ENCODE measurements at regions not wholly inside any gene's neighbourhood (a gene's known extent, or its start where the extent isn't known, plus 50 kb on each side); places are given as distances from the start of the nearest gene placed in this dataset.

GRCh38 chr5:97606531-97606930, 423.5 kb upstream of the RIOK2 start:
- ChIA-PET CTCF (interaction anchor here (0.5 to 1.0 kb wide), 2 partner anchors 751 to 1162 kb away, joined by 3 to 4 read pairs; no protein-coding TSS in a partner anchor), POLR2A (interaction anchor here (0.7 kb wide), 1 partner anchor 152 kb away, joined by 3 read pairs; no protein-coding TSS in a partner anchor)
- peaks cover 4% of the 10 kb centered on the region for H3K4me1 Mint-ChIP-seq (ENCODE audit: insufficient read depth, unreplicated experiment)
- intact Hi-C loops (cut with micrococcal nuclease): no loop called here
- H3K27me3 Mint-ChIP-seq (ENCODE audit: insufficient read depth, unreplicated experiment): no peaks in the 10 kb centered on the region
- no peak overlapping the region for H3K4me3 Mint-ChIP-seq (ENCODE audit: unreplicated experiment)
- no peaks in the 10 kb centered on the region for H3K9me3 Mint-ChIP-seq (ENCODE audit: unreplicated experiment)
- no peak overlapping the region for H3K27ac Mint-ChIP-seq (ENCODE audit: low read depth, unreplicated experiment)
- H3K36me3 Mint-ChIP-seq (ENCODE audit: insufficient read depth, unreplicated experiment): no peaks in the 10 kb centered on the region
- BruUV-seq (replicated peaks): no TSS peak
- TF ChIP-seq CTCF (IDR thresholded peaks at IDR 0.05; ENCODE audit: unreplicated experiment): no peak
- no peak for DNase-seq (ENCODE audit: unreplicated experiment)

GRCh38 chr5:97608501-97608900, 425.5 kb upstream of the RIOK2 start:
- Mint-ChIP-seq H3K27me3 (ENCODE audit: insufficient read depth, unreplicated experiment) (no peaks in the 10 kb centered on the region), H3K4me1 (ENCODE audit: insufficient read depth, unreplicated experiment) (no peaks in the 10 kb centered on the region), H3K9me3 (ENCODE audit: unreplicated experiment) (no peaks in the 10 kb centered on the region), H3K4me3 (ENCODE audit: unreplicated experiment) (no peak overlapping the region), H3K27ac (ENCODE audit: low read depth, unreplicated experiment) (no peak overlapping the region), H3K36me3 (ENCODE audit: insufficient read depth, unreplicated experiment) (no peaks in the 10 kb centered on the region)
- no peak for TF ChIP-seq CTCF (IDR thresholded peaks at IDR 0.05; ENCODE audit: unreplicated experiment)
- no peak for DNase-seq (ENCODE audit: unreplicated experiment)
- no TSS peak for BruUV-seq (replicated peaks)
- POLR2A ChIA-PET: no interaction called here
- intact Hi-C loops (cut with micrococcal nuclease): no loop called here
- CTCF ChIA-PET: no interaction called here

GRCh38 chr5:97618721-97619120, 435.7 kb upstream of the RIOK2 start:
- POLR2A ChIA-PET: interaction anchor here (0.6 to 0.7 kb wide), 2 partner anchors 274 to 1185 kb away, joined by 3 read pairs; no protein-coding TSS in a partner anchor
- TF ChIP-seq CTCF (IDR thresholded peaks at IDR 0.05; ENCODE audit: unreplicated experiment): no peak

GRCh38 chr5:97623441-97623840, 440.4 kb upstream of the RIOK2 start:
- Mint-ChIP-seq H3K27ac (ENCODE audit: low read depth, unreplicated experiment) (no peak overlapping the region), H3K4me1 (ENCODE audit: insufficient read depth, unreplicated experiment) (no peaks in the 10 kb centered on the region)

More at GRCh38 chr5:97618721-97619120, 435.7 kb upstream of the RIOK2 start:
- BruUV-seq (replicated peaks): no TSS peak
- no peak overlapping the region for H3K4me3 Mint-ChIP-seq (ENCODE audit: unreplicated experiment)
- intact Hi-C loops (cut with micrococcal nuclease): no loop called here
- H3K36me3 Mint-ChIP-seq (ENCODE audit: insufficient read depth, unreplicated experiment): no peaks in the 10 kb centered on the region
- H3K4me1 Mint-ChIP-seq (ENCODE audit: insufficient read depth, unreplicated experiment): no peaks in the 10 kb centered on the region
- H3K27me3 Mint-ChIP-seq (ENCODE audit: insufficient read depth, unreplicated experiment): no peaks in the 10 kb centered on the region
- CTCF ChIA-PET: interaction anchor here (0.6 kb wide), 1 partner anchor 170 kb away, joined by 5 read pairs; no protein-coding TSS in a partner anchor
- H3K9me3 Mint-ChIP-seq (ENCODE audit: unreplicated experiment): no peaks in the 10 kb centered on the region
- DNase-seq (ENCODE audit: unreplicated experiment): no peak
- H3K27ac Mint-ChIP-seq (ENCODE audit: low read depth, unreplicated experiment): no peak overlapping the region

More at GRCh38 chr5:97623441-97623840, 440.4 kb upstream of the RIOK2 start:
- Mint-ChIP-seq H3K9me3 (ENCODE audit: unreplicated experiment) (no peaks in the 10 kb centered on the region), H3K27me3 (ENCODE audit: insufficient read depth, unreplicated experiment) (no peaks in the 10 kb centered on the region), H3K4me3 (ENCODE audit: unreplicated experiment) (no peak overlapping the region), H3K36me3 (ENCODE audit: insufficient read depth, unreplicated experiment) (no peaks in the 10 kb centered on the region)
- no TSS peak for BruUV-seq (replicated peaks)
- intact Hi-C loops (cut with micrococcal nuclease): no loop called here
- ChIA-PET POLR2A (no interaction called here), CTCF (interaction anchor here (0.6 to 0.7 kb wide), 2 partner anchors 9 to 318 kb away, joined by 3 read pairs; no protein-coding TSS in a partner anchor)
- DNase-seq (ENCODE audit: unreplicated experiment): no peak
- TF ChIP-seq CTCF (IDR thresholded peaks at IDR 0.05; ENCODE audit: unreplicated experiment): no peak
